Left cardiac atrium (tissue), 4 donors: ENCODE measurements at regions not wholly inside any gene's neighbourhood (a gene's known extent, or its start where the extent isn't known, plus 50 kb on each side); places are given as distances from the start of the nearest gene placed in this dataset.
A peak's percentile ranks its signal among the peaks of the same experiment; 100 is the strongest.

Experiments
- ATAC-seq, 2 donors: fragments of 200-7000 bp; cut with Tn5 transposase; one replicate each; pipeline ENCODE4 v1.9.1; 2020; ENCODE audit warnings: mild to moderate bottlenecking in 2 of 2, moderate library complexity in 2 of 2
- DNase-seq: peaks from one replicate; pipeline ENCODE4 v3.0.0-alpha.2; 2020
- intact Hi-C, 2 donors: fragments of 100-400 bp; cut with DNase I; formaldehyde crosslinking; loops; one replicate each; pipeline versions ENCODE4 v1.14.1 to v1.15.1; 2022 to 2023
- donor health status: DM: no; HTN: yes; CAD: no.
- donor health status: DM: no; HTN: yes; CAD: no; lungs with severe emphysema.
- donor health status: DM: yes; HTN: yes; CAD: no.
- donor health status: Dilated cardiomyopathy.

- DNase-seq (no peak), ATAC-seq (no peak)
- intact Hi-C loops = no loop called here
These were observed 113.6 kb downstream of the GALC start for GRCh38 chr14:87879389-87879788.

- DNase-seq = no peak
- ATAC-seq = no peak
- intact Hi-C loops = no loop called here
These were observed 114.0 kb downstream of the GALC start for GRCh38 chr14:87878959-87879358.

- ATAC-seq = no peak
- intact Hi-C loops = no loop called here
These were observed 115.1 kb downstream of the GALC start for GRCh38 chr14:87877877-87878276.

GRCh38 chr14:87874676-87875075 is 118.3 kb downstream of the GALC start:
- intact Hi-C loops = no loop called here
- DNase-seq (no peak), ATAC-seq (no peak)

More at GRCh38 chr14:87877877-87878276, 115.1 kb downstream of the GALC start:
- DNase-seq = no peak

- intact Hi-C loops = no loop called here
- ATAC-seq = no peak
- DNase-seq = no peak
These were observed 119.2 kb downstream of the GALC start for GRCh38 chr14:87873741-87874140.

- intact Hi-C loops = no loop called here
- no peak for DNase-seq
- ATAC-seq = peak in 1 of 2 donors; percentile 95
These were observed 123.1 kb downstream of the GALC start for GRCh38 chr14:87869619-87870583.

- intact Hi-C loops = no loop called here
- ATAC-seq (peak in 1 of 2 donors; percentile 56), DNase-seq (no peak)
These were observed 124.1 kb downstream of the GALC start for GRCh38 chr14:87868920-87869319.

GRCh38 chr14:87866116-87866515 is 126.9 kb downstream of the GALC start:
- DNase-seq = no peak
- ATAC-seq = no peak
- intact Hi-C loops = no loop called here

- ATAC-seq = no peak
- no peak for DNase-seq
- intact Hi-C loops = no loop called here
These were observed 128.4 kb downstream of the GALC start for GRCh38 chr14:87864356-87865270.

GRCh38 chr14:87863047-87863446 is 129.9 kb downstream of the GALC start:
- DNase-seq (no peak), ATAC-seq (no peak)
- intact Hi-C loops = no loop called here

- intact Hi-C loops = no loop called here
- ATAC-seq = peak in 1 of 2 donors; percentile 49
- no peak for DNase-seq
These were observed 140.9 kb downstream of the GALC start for GRCh38 chr14:87852107-87852506.

- no peak for ATAC-seq
- intact Hi-C loops = no loop called here
- no peak for DNase-seq
These were observed 141.8 kb downstream of the GALC start for GRCh38 chr14:87851190-87851589.

GRCh38 chr14:87847216-87847755 is 145.7 kb downstream of the GALC start:
- intact Hi-C loops = no loop called here
- DNase-seq (no peak), ATAC-seq (no peak)

- no peak for ATAC-seq
- intact Hi-C loops = no loop called here
- DNase-seq = no peak
These were observed 152.1 kb downstream of the GALC start for GRCh38 chr14:87840906-87841305.

- no peak for DNase-seq
- ATAC-seq = no peak
- intact Hi-C loops = no loop called here
These were observed 154.1 kb downstream of the GALC start for GRCh38 chr14:87838931-87839330.

GRCh38 chr14:87837296-87837695 is 155.7 kb downstream of the GALC start:
- no peak for DNase-seq
- no peak for ATAC-seq
- intact Hi-C loops = no loop called here

- intact Hi-C loops = no loop called here
- DNase-seq (no peak), ATAC-seq (no peak)
These were observed 158.4 kb downstream of the GALC start for GRCh38 chr14:87834594-87834993.

- no peak for DNase-seq
- no peak for ATAC-seq
- intact Hi-C loops = no loop called here
These were observed 160.0 kb downstream of the GALC start for GRCh38 chr14:87833026-87833425.

GRCh38 chr14:87830443-87831096 is 162.4 kb downstream of the GALC start:
- no peak for DNase-seq
- intact Hi-C loops = no loop called here
- no peak for ATAC-seq
